ENCODE measurements at regions not wholly inside any gene's neighbourhood (a gene's known extent, or its start where the extent isn't known, plus 50 kb on each side); places are given as distances from the start of the nearest gene placed in this dataset.
"Not testable (repeated sequence)": the region's sequence is repeated elsewhere in the genome, so short reads cannot be mapped to it uniquely, and the experiment has no call there.

DNA sequence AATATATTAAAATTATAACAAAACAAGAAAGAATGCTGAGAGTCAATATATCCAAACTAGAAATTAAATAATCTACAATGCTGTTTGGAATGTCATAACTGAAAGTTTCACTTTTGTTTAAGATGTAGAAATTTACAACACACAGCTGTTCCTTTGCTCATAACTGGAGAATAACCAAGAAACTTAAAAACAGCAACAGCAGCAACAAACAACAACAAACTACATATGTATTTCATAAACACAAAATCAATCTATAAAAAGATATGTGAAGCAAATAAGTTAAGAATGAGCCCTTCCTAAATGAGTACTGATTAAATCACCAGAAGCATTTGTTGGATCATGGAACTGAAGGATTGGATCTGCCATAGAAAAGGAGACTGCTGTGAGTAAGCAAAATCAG is 456.5 kb upstream of the ZNF804A start:
- DNase-seq, result no peak

DNA sequence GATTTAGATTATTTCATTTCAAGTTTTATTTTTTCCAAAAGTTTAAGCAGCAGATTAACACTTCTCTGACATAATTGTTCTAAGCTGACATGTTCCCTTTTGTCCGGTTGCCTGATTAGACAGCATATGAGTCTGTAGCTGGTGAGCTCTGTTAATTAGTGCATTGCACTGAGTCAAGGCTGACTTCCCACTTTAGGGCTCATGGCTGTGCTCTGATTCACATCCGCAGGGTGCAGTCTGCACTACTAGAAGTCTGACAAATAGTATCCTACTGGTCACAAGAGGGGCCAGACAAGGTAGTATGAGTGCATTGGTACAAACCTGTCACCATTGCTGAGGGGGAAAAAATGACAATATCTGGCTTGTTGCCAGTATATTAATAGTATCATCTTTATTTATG is 443.9 kb upstream of the ZNF804A start:
- no peak for DNase-seq

DNA sequence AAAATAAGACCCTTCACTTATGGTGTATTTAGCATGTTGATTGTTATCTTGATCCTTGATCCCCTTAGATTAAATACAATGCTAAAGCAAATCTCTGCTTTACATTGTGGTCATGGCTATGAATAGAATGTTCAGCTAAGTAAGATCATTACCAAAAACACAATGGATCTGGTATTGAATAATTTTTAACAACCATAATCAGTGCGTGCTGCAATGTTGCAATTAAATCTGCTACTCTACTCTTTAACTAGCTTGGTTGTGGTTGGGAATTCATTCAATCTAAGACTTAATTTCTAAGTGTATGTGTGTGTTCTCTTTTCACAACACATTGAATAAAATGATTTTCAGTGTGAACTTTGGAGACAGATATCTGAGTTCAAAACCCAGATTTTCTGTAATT is 442.5 kb upstream of the ZNF804A start:
- DNase-seq, result no peak

DNA sequence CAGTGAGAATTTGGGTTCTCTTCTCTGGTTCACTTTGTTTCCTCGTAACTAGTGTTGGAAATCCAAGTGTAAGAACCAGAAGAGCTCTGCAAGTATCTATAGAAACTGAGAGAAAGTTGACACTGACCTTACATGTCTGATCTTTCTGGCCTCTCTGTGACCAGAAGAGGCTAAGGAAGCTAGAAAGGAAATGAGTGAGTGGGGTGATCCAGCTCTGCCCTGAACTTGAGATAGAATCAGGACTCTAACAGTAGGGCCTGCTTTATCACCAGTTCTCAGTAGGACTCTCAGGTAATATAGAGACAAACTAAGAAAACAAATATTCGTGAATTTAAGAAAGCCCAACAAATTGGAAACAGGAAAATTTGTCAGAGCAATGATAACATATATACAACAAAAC is 441.2 kb upstream of the ZNF804A start:
- DNase-seq, result no peak

DNA sequence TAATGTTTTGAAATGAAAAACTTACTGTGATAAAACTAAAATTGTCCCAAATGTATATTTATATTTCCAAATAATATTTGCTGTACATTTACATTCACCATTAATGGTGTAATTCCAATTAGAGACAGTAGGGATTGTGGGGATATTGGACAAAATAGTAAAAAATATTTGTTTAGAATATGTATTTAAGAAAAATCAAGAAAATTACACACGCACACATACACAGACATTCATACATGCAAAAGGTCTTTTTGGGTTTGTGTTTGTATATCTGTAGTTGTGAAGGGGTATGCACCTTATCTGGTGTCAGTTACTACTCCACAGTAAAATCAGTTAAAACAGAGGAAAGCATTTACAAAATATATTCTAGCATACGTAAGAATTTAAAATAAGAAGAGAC is 435.9 kb upstream of the ZNF804A start:
- DNase-seq, result no peak

DNA sequence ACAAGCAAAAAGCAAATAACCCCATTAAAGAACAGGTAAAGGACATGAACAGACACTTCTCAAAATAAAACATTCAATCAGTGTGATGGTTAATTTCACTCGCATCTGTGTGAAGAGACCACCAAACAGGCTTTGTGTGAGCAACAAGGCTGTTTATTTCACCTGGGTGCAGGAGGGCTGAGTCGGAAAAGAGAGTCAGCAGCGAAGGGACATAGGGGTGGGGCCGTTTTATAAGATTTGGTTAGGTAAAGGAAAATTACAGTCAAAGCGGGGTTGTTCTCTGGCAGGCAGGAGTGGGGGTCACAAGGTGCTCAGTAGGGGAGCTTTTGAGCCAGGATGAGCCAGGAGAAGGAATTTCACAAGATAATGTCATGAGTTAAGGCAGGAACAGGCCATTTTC is 429.5 kb upstream of the ZNF804A start:
- DNase-seq, result not testable (repeated sequence)

DNA sequence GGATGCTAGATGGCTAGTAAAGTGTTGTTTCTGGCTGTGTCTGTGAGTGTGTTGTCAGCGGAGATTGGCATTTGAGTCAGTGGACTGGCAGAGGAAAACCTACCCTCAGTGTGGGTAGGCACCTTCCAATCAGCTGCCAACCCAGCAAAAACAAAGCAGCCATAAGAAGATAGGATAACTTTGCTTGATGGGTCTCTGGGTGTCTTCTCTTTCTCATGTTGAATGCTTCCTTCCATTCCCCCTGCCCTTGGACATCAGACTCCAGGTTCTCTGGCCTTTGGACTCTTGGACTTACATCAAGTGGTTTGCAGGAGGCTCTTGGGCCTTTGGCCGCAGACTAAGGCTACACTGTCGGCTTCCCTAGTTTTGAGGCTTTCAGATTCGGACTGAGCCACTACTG is 429.0 kb upstream of the ZNF804A start:
- no peak for DNase-seq

DNA sequence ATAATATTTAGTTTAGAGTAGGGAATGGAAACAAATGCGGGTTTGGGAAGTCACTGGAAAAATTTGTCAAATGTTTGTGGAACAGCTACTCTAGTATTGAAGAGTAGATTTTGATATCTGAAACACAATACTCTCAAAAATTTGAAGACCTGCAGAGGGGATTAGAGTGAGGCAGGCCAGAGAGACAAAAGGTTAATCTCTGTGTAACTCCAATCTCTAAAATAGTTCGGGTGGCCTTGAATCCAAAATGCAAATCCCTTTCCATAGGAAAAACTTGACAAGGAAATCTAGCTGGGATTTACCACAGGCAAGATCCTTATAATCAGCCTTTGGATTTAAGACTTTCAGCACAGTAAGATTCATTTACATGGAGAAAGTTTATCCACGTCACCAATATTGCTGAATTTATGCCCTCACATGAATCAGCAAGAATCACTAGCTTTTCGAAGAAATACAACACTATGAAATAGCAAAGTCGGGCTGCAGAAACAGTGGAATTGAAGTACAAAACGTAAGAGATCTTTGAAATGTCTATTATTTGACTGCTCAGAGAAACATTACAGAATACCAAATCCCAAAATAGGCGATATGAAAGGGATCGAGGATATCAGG is 423.7 kb upstream of the ZNF804A start:
- DNase-seq, result no peak

DNA sequence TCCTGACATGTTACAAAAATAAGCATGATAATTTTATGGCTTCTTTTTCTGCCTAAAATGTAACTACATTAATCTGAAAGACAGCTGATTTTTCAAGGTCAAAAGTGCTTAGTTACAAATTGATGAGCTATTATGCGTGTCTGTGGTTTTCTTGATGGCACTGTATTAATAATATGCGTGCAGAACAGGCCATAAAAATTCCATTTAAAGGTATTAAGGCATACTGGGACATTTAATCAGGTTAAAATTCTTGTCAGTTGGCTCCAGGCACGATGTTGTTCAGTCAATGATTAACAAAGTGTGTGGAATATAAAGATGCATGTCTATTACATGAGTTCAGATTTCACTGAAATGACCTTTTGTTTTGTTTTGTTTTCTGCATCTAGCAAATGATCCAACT is 420.1 kb upstream of the ZNF804A start:
- DNase-seq, result no peak

DNA sequence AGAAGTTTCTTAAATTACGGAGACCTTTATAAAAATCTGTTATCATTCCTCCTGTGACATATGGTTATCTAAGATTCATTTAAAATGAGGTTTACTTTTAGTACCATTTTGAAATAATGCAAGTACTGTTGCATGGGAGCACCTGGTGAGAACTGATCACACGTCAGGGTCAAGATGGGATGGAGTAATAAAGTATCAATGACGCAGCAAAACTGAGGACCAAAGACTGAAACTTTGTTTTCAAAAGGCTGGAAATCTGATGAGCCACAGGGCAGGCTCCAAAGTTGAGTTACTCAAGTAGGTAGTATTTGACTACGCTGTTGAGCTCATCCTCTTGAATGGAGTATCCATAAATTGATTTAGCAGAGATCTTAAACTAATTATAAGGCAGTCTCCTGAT is 411.9 kb upstream of the ZNF804A start:
- DNase-seq, result no peak

DNA sequence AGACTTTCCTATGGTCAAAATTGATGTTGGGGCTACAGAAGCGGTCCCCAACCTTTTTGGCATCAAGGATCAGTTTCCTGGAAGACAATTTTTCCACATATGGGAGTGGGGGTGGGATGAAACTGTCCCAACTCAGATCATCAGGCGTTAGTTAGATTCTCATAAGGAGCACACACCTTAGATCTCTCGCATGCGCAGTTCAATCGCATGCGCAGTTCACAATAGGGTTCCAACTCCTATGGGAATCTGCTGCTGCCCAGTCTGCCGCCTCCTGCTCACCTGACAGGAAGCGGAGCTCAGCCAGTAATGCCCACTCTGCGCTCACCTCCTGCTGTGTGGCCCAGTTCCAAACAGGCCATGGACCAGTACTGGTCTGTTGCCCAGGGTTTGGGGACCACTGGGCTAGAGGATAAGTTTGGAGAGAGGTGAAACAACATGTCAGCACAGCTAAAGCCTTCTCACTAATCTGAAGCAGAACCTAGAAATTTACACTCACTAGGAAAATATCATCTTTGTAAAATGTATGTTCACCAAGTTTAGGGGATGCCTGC is 410.8 kb upstream of the ZNF804A start:
- no peak for DNase-seq

DNA sequence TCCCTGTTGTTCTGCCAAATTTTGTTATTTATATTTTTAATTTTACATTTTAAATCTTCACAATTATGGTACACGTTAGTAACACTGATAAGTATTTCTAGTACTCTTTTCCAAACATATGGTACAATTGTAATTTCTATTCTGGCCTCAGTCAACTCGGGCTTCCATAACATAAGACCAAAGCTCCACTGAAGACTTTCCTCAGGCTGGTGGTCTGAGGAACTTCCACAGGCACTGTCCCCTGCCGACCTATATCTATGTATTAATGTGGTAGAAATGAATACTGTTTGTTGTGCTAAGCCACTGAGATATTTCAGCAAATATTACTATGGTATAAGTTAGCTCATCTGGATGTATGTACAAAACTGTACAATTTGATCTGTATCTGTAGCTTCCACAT is 407.6 kb upstream of the ZNF804A start:
- no peak for DNase-seq

DNA sequence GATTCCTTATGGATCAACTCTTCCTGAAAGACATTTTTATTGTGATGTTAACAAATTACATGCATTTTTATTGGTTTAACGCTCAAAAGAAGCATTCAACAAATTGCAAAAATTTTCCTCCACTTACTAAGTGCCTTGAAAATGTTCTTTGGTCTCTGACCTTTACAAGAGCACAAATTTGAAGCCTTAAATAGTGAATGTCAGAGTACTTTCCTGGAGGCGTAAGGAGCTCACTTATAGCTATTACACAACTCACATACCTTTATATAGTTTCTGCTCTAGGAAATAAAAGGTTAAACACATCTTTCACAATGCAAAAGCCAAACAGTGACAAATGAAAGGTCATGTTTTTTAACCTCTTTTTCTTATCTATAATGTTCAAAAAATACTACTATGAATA is 405.7 kb upstream of the ZNF804A start:
- no peak for DNase-seq

DNA sequence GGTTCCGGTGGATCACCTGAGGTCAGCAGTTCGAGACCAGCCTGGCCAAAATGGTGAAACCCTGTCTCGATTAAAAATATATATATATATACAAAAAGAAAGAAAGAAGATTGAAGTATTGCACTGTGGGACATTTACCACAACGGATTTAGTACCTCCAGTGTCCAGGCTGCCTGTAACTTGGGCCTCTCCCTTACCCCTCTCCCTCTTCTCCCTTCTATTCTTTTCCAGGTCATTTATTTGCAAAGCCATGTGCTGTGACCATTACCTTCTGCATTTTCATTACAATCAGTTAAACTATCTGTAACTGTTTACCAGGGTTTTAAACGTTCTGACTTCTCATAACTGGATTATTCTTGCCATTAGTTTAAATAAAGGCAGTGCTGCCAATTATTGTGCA is 400.9 kb upstream of the ZNF804A start:
- DNase-seq, result no peak

DNA sequence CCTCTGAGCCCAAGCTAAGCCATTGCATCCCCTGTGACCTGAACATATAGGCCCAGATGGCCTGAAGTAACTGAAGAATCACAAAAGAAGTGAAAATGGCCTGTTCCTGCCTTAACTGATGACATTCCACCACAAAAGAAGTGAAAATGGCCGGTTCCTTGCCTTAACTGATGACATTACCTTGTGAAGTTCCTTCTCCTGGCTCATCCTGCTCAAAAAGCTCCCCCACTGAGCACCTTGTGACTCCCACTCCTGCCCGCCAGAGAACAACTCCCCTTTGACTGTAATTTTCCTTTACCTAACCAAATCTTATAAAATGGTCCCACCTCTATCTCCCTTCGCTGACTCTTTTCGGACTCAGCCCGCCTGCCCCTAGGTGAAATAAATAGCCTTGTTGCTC is 399.5 kb upstream of the ZNF804A start:
- DNase-seq, result not testable (repeated sequence)

DNA sequence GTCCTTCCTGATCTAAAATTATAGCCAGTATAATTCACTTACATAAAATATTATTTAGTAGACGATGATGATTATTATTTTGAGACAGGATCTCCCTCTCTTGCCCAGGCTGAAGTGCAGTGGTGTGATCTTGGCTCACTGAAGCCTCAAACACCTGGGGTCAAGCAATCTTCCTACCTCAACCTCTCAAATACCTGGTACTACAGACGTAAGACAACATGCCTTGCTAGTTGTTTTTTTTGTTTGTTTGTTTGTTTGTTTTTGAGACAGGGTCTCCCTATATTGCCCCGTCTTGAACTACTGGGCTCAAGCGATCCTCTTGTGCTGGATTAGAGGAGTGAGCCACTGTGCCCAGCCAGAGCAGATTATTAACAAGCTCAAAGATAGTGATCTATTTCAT is 399.1 kb upstream of the ZNF804A start:
- no peak for DNase-seq

DNA sequence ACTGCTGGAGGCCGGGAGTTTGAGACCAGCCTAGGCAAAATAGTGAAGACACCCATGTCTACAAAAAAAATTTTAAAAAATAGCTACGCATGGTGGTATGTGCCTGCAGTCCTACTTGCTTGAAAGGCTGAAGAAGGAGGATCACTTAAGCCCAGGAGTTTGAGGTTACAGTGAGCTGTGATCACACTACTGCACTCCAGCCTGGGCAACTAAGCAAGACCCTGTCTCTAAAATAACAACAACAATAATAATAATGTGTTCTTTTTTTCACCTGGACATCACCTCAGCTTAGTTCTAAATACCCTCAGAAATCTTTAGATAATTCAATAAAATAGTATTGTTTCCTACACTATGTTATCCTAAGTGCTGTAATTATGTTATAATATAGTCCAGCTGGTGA is 397.1 kb upstream of the ZNF804A start:
- DNase-seq, result no peak

DNA sequence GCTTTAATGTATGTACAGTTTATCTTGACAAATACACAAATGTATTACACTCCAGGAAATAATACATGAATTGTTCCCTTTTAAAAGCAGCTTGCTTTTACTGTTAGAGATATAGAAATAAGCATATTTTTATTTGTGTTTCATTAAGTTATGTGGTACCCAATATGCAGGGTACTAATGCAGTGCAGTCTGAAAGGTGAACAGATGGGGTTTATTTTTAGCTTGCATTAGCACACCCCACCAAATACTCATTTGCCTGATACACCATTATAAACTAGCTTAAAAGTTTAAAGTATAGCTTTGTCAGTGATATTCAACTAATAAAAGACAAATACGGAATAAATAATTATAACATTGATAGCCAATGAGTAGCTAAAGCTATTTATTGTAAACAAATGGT is 394.7 kb upstream of the ZNF804A start:
- no peak for DNase-seq

DNA sequence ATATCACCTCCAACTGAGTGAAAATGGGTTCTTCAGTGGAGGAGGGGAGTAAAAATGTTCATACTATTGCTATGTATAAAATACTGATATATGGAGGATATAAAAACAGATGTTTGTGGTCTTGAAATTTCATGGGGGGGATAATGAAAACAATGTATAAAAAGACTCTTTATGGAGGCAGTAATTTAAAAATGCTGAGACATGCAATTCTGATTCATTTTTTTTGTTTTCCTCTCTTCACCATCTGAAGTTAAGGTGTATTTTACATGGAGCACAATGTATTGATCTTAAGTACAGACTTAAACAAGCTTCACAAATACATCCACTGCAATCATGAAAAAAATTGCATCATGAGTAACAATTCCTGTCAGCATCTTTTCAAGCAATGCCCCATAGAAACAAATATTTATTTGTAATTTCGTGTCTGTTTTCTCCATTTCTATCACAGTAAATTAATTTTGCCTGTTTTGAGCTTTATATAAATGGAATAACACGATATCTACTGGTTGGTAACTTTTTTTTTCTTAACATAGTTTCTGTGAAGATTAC is 393.2 kb upstream of the ZNF804A start:
- no peak for DNase-seq

DNA sequence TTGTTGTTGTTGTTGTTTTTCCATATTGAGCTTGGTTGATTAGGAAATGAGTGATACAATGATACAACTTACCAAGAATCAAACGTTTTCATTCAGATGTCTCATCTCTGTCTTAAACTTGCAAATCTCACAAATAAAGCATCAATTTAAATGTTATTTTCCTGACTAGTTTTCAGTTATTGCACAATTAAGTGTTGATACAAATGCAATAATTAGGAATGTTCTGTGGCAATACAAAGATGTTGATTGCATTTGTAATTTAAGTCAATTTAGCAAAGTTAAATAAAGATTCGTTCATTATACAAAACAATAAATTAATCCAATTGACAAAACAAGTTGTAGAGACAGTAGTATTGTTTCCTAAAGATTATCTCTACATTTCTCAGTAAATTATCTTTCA is 392.3 kb upstream of the ZNF804A start:
- no peak for DNase-seq

DNA sequence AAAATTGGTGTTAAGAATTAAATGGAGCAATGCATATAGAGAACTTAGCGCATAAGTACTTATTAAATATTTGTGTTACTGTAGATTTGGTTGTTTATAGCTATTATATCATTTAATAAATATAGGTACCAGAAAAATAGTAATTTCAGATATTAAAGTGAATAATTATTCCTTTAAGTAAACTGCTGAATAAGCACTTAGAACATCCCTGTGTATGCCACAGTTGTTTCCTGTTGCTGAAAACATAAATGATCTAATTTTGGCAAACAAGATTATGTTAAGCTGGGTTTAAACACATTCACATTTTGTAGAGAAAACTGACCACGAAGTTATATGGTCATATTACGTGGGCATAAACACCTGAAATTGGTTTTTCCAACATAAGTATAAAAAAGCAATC is 388.0 kb upstream of the ZNF804A start:
- DNase-seq, result no peak

DNA sequence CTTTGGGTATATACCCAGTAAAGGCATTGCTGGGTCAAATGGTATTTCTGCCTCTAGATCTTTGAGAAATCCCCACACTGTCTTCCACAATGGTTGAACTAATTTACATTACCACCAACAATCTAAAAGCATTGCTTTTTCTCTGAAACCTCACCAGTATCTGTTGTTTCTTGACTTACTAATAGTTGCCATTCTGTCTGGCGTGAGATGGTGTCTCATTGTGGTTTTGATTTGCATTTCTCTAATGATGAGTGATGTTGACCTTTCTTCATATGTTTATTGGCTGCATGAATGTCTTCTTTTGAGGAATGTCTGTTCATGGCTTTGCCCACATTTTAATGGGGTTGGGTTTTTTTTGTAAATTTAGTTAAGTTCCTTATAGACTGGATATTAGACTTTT is 382.6 kb upstream of the ZNF804A start:
- no peak for DNase-seq

DNA sequence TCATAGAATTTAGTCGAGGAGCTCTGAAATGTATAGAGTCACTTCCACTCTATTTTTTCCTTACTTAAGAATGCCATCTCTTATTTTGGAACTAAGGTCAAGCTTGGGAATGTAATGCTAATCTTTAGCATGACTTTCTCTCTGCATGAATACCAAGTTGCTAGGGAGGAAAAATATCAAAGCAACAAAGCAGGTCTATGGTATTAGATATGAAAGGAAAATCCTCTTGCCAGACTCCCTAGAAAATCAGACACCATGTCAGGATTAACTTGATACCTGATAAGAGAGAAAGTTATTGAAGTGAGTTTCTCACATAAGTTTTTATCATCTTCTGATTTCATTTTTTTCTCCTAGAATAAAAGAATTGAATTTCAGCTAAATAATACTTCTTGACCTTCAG is 341.7 kb upstream of the ZNF804A start:
- DNase-seq, result no peak

DNA sequence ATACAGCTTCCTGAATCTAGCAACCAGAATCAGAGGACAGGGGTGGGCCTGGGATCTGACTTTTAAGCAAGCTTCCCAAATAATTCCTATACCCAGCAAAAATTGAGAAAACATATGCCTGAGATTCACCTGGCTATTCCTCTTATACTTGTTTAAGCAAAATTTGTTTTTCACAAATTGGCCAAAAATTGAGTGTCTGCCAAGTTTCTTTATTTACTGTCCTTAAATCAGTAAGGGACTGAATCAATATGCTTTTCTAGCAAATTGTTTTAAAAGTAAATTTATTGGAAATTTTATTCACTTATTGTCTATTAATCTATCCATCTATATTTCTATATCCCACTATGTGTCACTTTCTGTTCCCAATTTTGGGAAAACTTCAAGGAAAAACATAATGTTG is 337.0 kb upstream of the ZNF804A start:
- no peak for DNase-seq

DNA sequence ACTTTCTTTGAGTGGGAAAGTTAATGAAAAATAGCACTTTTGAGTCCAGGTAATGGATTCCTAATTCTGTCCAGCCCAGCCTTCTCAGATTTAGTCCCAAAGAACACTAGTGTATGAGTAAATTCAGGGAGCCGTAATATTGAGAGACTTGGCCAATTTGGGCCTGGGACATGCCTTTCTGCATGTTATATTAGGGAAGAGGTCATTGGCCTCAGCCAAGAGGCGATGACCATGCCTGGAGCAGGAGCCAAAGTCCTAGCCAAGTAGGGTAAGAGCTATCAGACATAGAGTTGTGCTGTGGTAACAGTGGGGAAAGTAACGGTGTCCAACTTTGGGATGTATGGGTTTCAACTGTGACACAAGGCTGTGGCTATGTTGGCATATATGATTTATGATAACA is 336.5 kb upstream of the ZNF804A start:
- no peak for DNase-seq
